ENCODE measurements at regions not wholly inside any gene's neighbourhood (a gene's known extent, or its start where the extent isn't known, plus 50 kb on each side); places are given as distances from the start of the nearest gene placed in this dataset.

DNA sequence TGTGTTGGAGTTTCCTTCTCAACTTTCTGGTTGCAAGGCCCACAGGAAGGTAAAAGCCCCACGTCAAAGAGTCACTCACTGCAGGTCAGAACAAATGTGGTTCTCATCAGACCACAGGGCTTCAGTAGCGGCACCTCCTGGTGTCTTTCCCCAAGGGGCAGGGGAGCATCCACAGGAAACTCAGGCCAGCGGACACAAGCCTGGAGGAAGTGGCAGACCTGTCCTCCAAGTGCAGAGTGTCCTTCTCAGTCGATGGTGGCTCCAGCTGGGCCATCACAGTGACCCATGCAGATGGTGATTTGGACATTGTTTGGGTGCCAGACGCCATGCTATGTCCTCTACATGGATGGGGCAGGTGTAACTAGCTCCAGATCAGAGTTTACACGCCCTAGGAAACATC is 84.9 kb downstream of the ACKR3 start:
- DNase-seq (ENCODE audit: extremely low spot score): no peak
- POLR2A ChIA-PET: no interaction called here
- CTCF ChIA-PET: no interaction called here
- no peak for TF ChIP-seq FOXA1 (IDR thresholded peaks at IDR 0.05)
- TF ChIP-seq FOXK2 (IDR thresholded peaks at IDR 0.05): no peak
- TF ChIP-seq CTBP1 (IDR thresholded peaks at IDR 0.05; ENCODE audit: borderline replicate concordance): no peak
- TF ChIP-seq ELF4 (IDR thresholded peaks at IDR 0.05): no peak
- no peak for TF ChIP-seq FOXM1 (IDR thresholded peaks at IDR 0.05; ENCODE audit: borderline replicate concordance)
- TF ChIP-seq SUZ12 (IDR thresholded peaks at IDR 0.05): no peak
- no peak for TF ChIP-seq BHLHE40 (IDR thresholded peaks at IDR 0.05; ENCODE audit: borderline replicate concordance)
- no peak for TF ChIP-seq LEF1 (IDR thresholded peaks at IDR 0.05; ENCODE audit: borderline replicate concordance)
- TF ChIP-seq TARDBP (IDR thresholded peaks at IDR 0.05): no peak
- TF ChIP-seq L3MBTL2 (conservative IDR thresholded peaks at IDR 0.05): no peak
- no peak for TF ChIP-seq NFRKB (IDR thresholded peaks at IDR 0.05)
- no peak for TF ChIP-seq HDGF (IDR thresholded peaks at IDR 0.05; ENCODE audit: borderline replicate concordance)
- TF ChIP-seq ARNT (IDR thresholded peaks at IDR 0.05): no peak
- no peak for TF ChIP-seq SP1 (IDR thresholded peaks at IDR 0.05)
- no peak for TF ChIP-seq ZNF384 (IDR thresholded peaks at IDR 0.05)

DNA sequence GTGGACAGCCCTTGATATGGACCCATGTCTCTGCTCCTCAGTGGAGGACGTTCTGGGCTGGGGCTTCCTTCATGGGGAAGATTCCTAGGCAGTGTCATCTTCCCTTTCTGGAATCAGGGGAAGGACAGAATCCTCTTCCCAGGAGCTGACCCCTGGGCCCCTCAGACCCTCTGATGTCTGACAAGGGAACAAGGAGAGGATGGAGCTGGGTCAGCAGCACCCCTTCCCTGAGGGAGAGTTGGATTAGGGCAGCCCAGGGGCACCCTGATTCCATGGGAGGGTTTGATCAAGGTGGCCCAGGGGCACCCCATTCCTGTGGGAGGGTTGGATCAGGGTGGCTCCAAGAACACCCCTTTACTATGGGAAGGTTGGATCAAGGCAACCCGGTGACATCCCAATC is 86.5 kb downstream of the ACKR3 start:
- ChIA-PET POLR2A (no interaction called here), CTCF (no interaction called here)
- TF ChIP-seq CTBP1 (IDR thresholded peaks at IDR 0.05; ENCODE audit: borderline replicate concordance) (no peak), SP1 (IDR thresholded peaks at IDR 0.05) (no peak), ARNT (IDR thresholded peaks at IDR 0.05) (no peak), LEF1 (IDR thresholded peaks at IDR 0.05; ENCODE audit: borderline replicate concordance) (no peak), ZNF384 (IDR thresholded peaks at IDR 0.05) (no peak), NFRKB (IDR thresholded peaks at IDR 0.05) (no peak)
- TF ChIP-seq, protein P1, sequence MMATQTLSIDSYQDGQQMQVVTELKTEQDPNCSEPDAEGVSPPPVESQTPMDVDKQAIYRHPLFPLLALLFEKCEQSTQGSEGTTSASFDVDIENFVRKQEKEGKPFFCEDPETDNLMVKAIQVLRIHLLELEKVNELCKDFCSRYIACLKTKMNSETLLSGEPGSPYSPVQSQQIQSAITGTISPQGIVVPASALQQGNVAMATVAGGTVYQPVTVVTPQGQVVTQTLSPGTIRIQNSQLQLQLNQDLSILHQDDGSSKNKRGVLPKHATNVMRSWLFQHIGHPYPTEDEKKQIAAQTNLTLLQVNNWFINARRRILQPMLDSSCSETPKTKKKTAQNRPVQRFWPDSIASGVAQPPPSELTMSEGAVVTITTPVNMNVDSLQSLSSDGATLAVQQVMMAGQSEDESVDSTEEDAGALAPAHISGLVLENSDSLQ (IDR thresholded peaks at IDR 0.05): no peak
- no peak for DNase-seq (ENCODE audit: extremely low spot score)

DNA sequence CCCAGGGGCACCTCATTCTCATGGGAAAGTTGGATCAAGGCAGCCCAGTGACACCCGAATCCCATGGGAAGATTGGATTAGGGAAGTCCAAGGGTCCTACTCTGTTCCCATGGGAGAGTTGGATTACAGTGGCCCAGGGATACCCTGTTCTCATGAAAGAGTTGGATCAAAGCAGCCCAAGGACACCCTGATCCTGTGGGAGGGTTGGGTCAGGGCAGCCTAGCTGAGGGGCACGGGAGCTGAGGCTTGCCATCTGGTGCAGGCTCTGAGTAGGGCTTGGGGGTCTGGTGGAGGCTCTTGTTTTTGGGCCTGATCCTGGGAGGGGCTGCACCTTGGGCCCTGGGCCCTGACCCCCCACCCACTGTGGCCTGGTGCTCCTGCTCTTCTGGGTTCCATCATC is 87.1 kb downstream of the ACKR3 start:
- ChIA-PET CTCF (no interaction called here), POLR2A (no interaction called here)
- no peak for DNase-seq (ENCODE audit: extremely low spot score)
- TF ChIP-seq HDGF (IDR thresholded peaks at IDR 0.05; ENCODE audit: borderline replicate concordance) (no peak), CTBP1 (IDR thresholded peaks at IDR 0.05; ENCODE audit: borderline replicate concordance) (no peak), NFRKB (IDR thresholded peaks at IDR 0.05) (no peak), FOXM1 (IDR thresholded peaks at IDR 0.05; ENCODE audit: borderline replicate concordance) (no peak), ARNT (IDR thresholded peaks at IDR 0.05) (no peak), ELF4 (IDR thresholded peaks at IDR 0.05) (no peak), BHLHE40 (IDR thresholded peaks at IDR 0.05; ENCODE audit: borderline replicate concordance) (no peak), FOXA1 (IDR thresholded peaks at IDR 0.05) (no peak), ZNF384 (IDR thresholded peaks at IDR 0.05) (no peak), L3MBTL2 (conservative IDR thresholded peaks at IDR 0.05) (no peak), LEF1 (IDR thresholded peaks at IDR 0.05; ENCODE audit: borderline replicate concordance) (no peak), SUZ12 (IDR thresholded peaks at IDR 0.05) (no peak), TARDBP (IDR thresholded peaks at IDR 0.05) (no peak), FOXK2 (IDR thresholded peaks at IDR 0.05) (no peak), SP1 (IDR thresholded peaks at IDR 0.05) (no peak)
- TF ChIP-seq, protein P1 (IDR thresholded peaks at IDR 0.05): no peak

DNA sequence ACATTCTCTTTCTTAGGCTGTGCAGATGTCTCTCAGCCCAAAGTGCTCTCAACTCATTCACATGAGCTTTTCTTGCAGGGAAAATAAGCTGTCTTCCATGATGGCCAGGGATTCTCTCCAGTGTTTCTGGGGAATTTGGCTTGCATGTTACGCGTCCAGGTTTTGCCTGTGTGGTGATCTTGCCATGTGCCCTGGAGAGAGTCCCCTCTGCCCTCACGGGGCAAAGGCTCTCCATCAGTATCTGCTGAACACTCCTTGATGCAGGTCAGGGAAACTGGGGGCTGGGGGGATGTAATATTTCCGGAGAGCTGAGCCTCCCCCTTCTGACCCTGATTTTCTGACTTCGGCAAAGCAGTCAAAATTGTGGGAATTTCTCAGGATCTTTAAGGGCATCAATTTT is 87.6 kb downstream of the ACKR3 start:
- DNase-seq (ENCODE audit: extremely low spot score): no peak
- ChIA-PET CTCF (no interaction called here), POLR2A (no interaction called here)
- TF ChIP-seq TARDBP (IDR thresholded peaks at IDR 0.05) (no peak), ZNF384 (IDR thresholded peaks at IDR 0.05) (no peak), CTBP1 (IDR thresholded peaks at IDR 0.05; ENCODE audit: borderline replicate concordance) (no peak), HDGF (IDR thresholded peaks at IDR 0.05; ENCODE audit: borderline replicate concordance) (no peak), BHLHE40 (IDR thresholded peaks at IDR 0.05; ENCODE audit: borderline replicate concordance) (no peak)

DNA sequence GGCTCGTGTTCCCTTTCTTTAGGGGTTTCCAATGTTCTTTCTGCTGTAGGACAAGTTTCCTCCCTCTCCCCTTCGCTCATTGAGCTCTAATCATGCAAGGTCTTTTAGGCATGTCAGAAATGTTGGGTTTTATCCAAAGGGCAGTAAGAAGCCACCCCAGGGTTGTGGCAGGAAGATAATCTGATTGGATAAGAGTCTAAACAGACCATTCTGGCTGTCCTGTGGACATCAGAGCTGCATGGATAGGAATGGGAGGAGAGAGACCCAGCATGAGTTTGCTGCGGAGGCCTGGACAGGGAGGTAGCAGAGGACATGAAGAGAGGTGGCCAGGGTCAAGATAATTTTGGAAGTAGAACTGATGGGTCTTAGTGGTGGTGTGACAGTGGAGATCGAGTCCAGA is 88.2 kb downstream of the ACKR3 start:
- no peak for DNase-seq (ENCODE audit: extremely low spot score)
- TF ChIP-seq L3MBTL2 (conservative IDR thresholded peaks at IDR 0.05) (no peak), TARDBP (IDR thresholded peaks at IDR 0.05) (no peak), FOXM1 (IDR thresholded peaks at IDR 0.05; ENCODE audit: borderline replicate concordance) (no peak), BHLHE40 (IDR thresholded peaks at IDR 0.05; ENCODE audit: borderline replicate concordance) (no peak), LEF1 (IDR thresholded peaks at IDR 0.05; ENCODE audit: borderline replicate concordance) (no peak), CTBP1 (IDR thresholded peaks at IDR 0.05; ENCODE audit: borderline replicate concordance) (no peak), ARNT (IDR thresholded peaks at IDR 0.05) (no peak), ZNF384 (IDR thresholded peaks at IDR 0.05) (no peak), NFRKB (IDR thresholded peaks at IDR 0.05) (no peak), SUZ12 (IDR thresholded peaks at IDR 0.05) (no peak)
- POLR2A ChIA-PET: no interaction called here
- CTCF ChIA-PET: no interaction called here

DNA sequence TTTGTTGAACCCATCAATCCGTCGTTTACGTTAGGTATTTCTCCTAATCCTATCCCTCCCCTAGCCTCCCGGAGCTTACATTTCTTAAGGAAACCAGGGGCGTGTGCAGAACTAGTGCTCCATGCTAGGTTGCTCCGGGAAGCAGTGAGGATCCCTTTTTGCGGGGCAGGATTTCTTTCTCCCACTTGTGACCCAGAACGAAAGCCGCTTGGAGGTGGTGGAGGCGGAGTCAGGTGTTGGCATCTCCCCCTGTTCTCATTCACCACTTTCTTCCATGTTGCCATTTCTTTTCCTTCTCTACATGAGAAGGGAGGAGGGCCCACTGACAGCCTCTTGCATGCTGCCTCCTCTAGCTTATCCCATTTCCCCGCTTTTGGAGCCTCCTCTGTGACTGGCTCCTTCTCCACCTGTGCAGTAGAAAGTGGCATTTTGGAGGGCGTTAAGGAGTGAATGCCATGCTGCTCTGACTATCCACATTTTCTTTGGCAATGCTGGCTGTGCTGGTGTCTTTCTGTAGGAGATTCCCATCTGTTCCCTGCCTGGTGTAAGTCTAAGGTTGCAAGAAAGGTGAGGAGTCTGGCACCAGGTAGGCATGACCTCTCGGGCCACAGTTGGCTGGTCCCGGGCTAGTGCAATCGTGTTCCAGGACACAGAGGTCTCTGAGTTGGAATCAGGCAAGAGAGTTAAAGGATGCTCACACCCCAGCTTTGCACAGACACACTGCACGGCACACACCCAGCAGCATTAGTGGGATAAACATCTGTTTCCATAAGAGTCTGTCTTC is 89.5 kb downstream of the ACKR3 start:
- TF ChIP-seq TARDBP (IDR thresholded peaks at IDR 0.05): no peak
- TF ChIP-seq BHLHE40 (IDR thresholded peaks at IDR 0.05; ENCODE audit: borderline replicate concordance): no peak
- TF ChIP-seq, protein P1 (IDR thresholded peaks at IDR 0.05): no peak
- TF ChIP-seq ZNF384 (IDR thresholded peaks at IDR 0.05): no peak
- no peak for TF ChIP-seq FOXK2 (IDR thresholded peaks at IDR 0.05)
- TF ChIP-seq FOXA1 (IDR thresholded peaks at IDR 0.05): no peak
- TF ChIP-seq LEF1 (IDR thresholded peaks at IDR 0.05; ENCODE audit: borderline replicate concordance): no peak
- TF ChIP-seq ARNT (IDR thresholded peaks at IDR 0.05): no peak
- no peak for TF ChIP-seq SP1 (IDR thresholded peaks at IDR 0.05)
- no peak for TF ChIP-seq FOXM1 (IDR thresholded peaks at IDR 0.05; ENCODE audit: borderline replicate concordance)
- TF ChIP-seq L3MBTL2 (conservative IDR thresholded peaks at IDR 0.05): no peak
- no peak for TF ChIP-seq NFRKB (IDR thresholded peaks at IDR 0.05)
- no peak for TF ChIP-seq CTBP1 (IDR thresholded peaks at IDR 0.05; ENCODE audit: borderline replicate concordance)
- TF ChIP-seq ELF4 (IDR thresholded peaks at IDR 0.05): no peak
- no peak for TF ChIP-seq HDGF (IDR thresholded peaks at IDR 0.05; ENCODE audit: borderline replicate concordance)
- TF ChIP-seq SUZ12 (IDR thresholded peaks at IDR 0.05): no peak
- DNase-seq (ENCODE audit: extremely low spot score): no peak
- ChIA-PET CTCF (no interaction called here), POLR2A (no interaction called here)

All from HEK293T (cell line).